GM18867 (cell line): ENCODE measurements at regions not wholly inside any gene's neighbourhood (a gene's known extent, or its start where the extent isn't known, plus 50 kb on each side); places are given as distances from the start of the nearest gene placed in this dataset.
A peak's percentile ranks its signal among the peaks of the same experiment; 100 is the strongest.

ENCODE experiments used
- ATAC-seq: cut with Tn5 transposase; IDR thresholded peaks from one replicate; pipeline ENCODE4 v1.9.1; 2021; ENCODE audit warnings: mild to moderate bottlenecking, moderate library complexity; ENCODE audit not compliant: unreplicated experiment

GRCh38 chr10:29962166-29962850 is 97.1 kb downstream of the JCAD start:
- ATAC-seq = no peak

- no peak for ATAC-seq
Observed at GRCh38 chr10:29961351-29961750, 98.0 kb downstream of the JCAD start.

GRCh38 chr10:29960261-29960660 is 99.1 kb downstream of the JCAD start:
- ATAC-seq = no peak

- no peak for ATAC-seq
Observed at GRCh38 chr10:29959586-29959985, 99.8 kb downstream of the JCAD start.

- no peak for ATAC-seq
Observed at GRCh38 chr10:29958440-29958839, 100.9 kb downstream of the JCAD start.

- ATAC-seq = peak; percentile 49
Observed at GRCh38 chr10:29957907-29958331, 101.5 kb downstream of the JCAD start.

GRCh38 chr10:29957236-29957635 is 102.2 kb downstream of the JCAD start:
- no peak for ATAC-seq

GRCh38 chr10:29956335-29956924 is 103.0 kb downstream of the JCAD start:
- ATAC-seq = no peak

- no peak for ATAC-seq
Observed at GRCh38 chr10:29955329-29955935, 104.0 kb downstream of the JCAD start.

GRCh38 chr10:29951441-29951931 is 107.9 kb downstream of the JCAD start:
- no peak for ATAC-seq

GRCh38 chr10:29950391-29950790 is 109.0 kb downstream of the JCAD start:
- ATAC-seq = no peak

- no peak for ATAC-seq
Observed at GRCh38 chr10:29949411-29950011, 109.9 kb downstream of the JCAD start.

- ATAC-seq = peak; percentile 71
Observed at GRCh38 chr10:29948881-29949355, 110.5 kb downstream of the JCAD start.

- ATAC-seq = no peak
Observed at GRCh38 chr10:29947701-29948060, 111.7 kb downstream of the JCAD start.

- ATAC-seq = no peak
Observed at GRCh38 chr10:29946953-29947700, 112.3 kb downstream of the JCAD start.

GRCh38 chr10:29946614-29946952 is 112.8 kb downstream of the JCAD start:
- ATAC-seq = no peak

- ATAC-seq = no peak
Observed at GRCh38 chr10:29941476-29941875, 117.9 kb downstream of the JCAD start.

GRCh38 chr10:29932991-29933390 is 126.4 kb downstream of the JCAD start:
- ATAC-seq = no peak

GRCh38 chr10:29931833-29932232 is 127.6 kb downstream of the JCAD start:
- ATAC-seq = no peak

GRCh38 chr10:29929006-29929405 is 130.4 kb downstream of the JCAD start:
- no peak for ATAC-seq

GRCh38 chr10:29926693-29927048 is 132.7 kb downstream of the JCAD start:
- ATAC-seq = no peak
